ENCODE measurements at regions not wholly inside any gene's neighbourhood (a gene's known extent, or its start where the extent isn't known, plus 50 kb on each side); places are given as distances from the start of the nearest gene placed in this dataset.

DNA sequence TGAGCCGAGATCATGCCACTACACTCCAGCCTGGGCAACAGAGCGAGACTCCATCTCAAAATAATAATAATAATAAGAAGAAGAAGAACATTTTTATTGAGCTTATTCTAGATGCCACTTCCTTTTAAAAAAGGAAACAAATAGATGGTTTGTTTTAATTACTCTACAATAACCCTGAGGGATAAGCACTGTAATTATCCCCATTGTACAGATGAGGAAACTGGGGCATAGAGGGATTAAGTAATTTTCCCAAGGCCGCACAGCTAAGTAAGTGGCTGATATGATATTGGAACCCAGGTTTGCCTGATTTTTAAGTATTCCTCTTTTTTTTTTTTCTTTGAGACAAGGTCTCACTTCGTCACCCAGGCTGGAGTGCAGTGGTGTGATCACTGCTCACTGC lies 58.5 kb upstream of the LRIG2 start:
- no peak for TF ChIP-seq EZH2 (IDR thresholded peaks at IDR 0.05; ENCODE audit: borderline replicate concordance, low read depth, low read length, poor library complexity, severe bottlenecking)
- TF ChIP-seq, protein P1, sequence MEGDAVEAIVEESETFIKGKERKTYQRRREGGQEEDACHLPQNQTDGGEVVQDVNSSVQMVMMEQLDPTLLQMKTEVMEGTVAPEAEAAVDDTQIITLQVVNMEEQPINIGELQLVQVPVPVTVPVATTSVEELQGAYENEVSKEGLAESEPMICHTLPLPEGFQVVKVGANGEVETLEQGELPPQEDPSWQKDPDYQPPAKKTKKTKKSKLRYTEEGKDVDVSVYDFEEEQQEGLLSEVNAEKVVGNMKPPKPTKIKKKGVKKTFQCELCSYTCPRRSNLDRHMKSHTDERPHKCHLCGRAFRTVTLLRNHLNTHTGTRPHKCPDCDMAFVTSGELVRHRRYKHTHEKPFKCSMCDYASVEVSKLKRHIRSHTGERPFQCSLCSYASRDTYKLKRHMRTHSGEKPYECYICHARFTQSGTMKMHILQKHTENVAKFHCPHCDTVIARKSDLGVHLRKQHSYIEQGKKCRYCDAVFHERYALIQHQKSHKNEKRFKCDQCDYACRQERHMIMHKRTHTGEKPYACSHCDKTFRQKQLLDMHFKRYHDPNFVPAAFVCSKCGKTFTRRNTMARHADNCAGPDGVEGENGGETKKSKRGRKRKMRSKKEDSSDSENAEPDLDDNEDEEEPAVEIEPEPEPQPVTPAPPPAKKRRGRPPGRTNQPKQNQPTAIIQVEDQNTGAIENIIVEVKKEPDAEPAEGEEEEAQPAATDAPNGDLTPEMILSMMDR (conservative IDR thresholded peaks at IDR 0.05; ENCODE audit: low read depth, low read length), result no peak
